ENCODE measurements at regions not wholly inside any gene's neighbourhood (a gene's known extent, or its start where the extent isn't known, plus 50 kb on each side); places are given as distances from the start of the nearest gene placed in this dataset.

DNA sequence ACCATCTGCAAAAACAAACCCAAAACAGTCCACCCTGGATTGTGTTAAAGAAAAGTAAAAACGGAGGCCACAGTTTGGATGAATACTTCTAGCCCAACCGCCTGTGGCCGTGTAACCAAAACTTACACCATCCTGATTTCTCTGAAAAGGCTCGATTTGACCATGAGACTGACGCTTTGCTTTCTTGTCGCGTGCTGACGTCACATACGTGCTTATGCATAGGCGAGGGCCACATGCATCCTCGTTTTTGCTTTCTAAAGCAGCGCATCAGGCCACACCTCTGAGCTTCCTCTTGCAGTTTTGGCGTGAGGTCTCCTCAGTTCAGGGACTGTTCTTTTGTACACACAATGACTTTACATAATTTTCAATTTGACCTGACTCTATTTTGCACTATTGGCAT, 526.6 kb downstream of the GLRX3 start:
- TF ChIP-seq, protein P1, sequence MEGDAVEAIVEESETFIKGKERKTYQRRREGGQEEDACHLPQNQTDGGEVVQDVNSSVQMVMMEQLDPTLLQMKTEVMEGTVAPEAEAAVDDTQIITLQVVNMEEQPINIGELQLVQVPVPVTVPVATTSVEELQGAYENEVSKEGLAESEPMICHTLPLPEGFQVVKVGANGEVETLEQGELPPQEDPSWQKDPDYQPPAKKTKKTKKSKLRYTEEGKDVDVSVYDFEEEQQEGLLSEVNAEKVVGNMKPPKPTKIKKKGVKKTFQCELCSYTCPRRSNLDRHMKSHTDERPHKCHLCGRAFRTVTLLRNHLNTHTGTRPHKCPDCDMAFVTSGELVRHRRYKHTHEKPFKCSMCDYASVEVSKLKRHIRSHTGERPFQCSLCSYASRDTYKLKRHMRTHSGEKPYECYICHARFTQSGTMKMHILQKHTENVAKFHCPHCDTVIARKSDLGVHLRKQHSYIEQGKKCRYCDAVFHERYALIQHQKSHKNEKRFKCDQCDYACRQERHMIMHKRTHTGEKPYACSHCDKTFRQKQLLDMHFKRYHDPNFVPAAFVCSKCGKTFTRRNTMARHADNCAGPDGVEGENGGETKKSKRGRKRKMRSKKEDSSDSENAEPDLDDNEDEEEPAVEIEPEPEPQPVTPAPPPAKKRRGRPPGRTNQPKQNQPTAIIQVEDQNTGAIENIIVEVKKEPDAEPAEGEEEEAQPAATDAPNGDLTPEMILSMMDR (conservative IDR thresholded peaks at IDR 0.05): no peak
- TF ChIP-seq ZFX (IDR thresholded peaks at IDR 0.05): no peak
